SK-N-MC (cell line): ENCODE measurements at regions not wholly inside any gene's neighbourhood (a gene's known extent, or its start where the extent isn't known, plus 50 kb on each side); places are given as distances from the start of the nearest gene placed in this dataset.

Experiments
- EZH2 ChIP-seq: fragments of 200-600 bp; sonication (generic); IDR thresholded peaks from one replicate; pipeline ENCODE4 v1.6.1; 2017; ENCODE audit warnings: antibody characterized with exemption
- FOXP2 ChIP-seq: optimal IDR thresholded peaks from 2 replicates; pipeline ENCODE3; 2011; ENCODE audit warnings: mild to moderate bottlenecking, moderate library complexity; ENCODE audit not compliant: insufficient read depth; ENCODE audit errors: extremely low read length, control extremely low read depth
- POLR2AphosphoS5 ChIP-seq: IDR thresholded peaks from 2 replicates; pipeline ENCODE4 v1.6.1; 2012; ENCODE audit warnings: mild to moderate bottlenecking, low read depth, low read length, borderline replicate concordance

- TF ChIP-seq POLR2AphosphoS5 = no peak
- TF ChIP-seq EZH2 = no peak
- no peak for TF ChIP-seq FOXP2
These were observed 517.8 kb upstream of the CELF2 start for GRCh38 chr10:10499839-10500238.
